ENCODE measurements at regions not wholly inside any gene's neighbourhood (a gene's known extent, or its start where the extent isn't known, plus 50 kb on each side); places are given as distances from the start of the nearest gene placed in this dataset.
"Not testable (repeated sequence)": the region's sequence is repeated elsewhere in the genome, so short reads cannot be mapped to it uniquely, and the experiment has no call there.

DNA sequence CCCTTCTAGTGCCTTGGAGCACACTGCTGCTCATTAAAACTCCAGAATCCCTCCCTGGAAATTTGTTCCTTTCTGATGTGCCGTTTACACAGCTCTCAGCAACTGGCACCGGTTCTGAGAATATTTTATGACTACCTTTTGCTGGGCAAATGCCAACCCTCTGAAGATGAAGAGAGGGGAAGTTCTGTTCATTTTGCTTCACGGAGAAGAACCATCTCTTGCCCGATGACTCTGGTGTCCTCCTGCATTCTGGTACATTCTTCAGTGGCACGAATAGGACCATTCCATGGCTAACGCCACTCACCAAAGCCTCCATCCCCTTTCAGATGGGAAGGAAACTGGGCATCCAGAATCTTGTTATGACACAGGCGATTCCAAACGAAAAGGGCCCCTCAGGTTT is 96.2 kb upstream of the SIM2 start:
- no peak for DNase-seq

DNA sequence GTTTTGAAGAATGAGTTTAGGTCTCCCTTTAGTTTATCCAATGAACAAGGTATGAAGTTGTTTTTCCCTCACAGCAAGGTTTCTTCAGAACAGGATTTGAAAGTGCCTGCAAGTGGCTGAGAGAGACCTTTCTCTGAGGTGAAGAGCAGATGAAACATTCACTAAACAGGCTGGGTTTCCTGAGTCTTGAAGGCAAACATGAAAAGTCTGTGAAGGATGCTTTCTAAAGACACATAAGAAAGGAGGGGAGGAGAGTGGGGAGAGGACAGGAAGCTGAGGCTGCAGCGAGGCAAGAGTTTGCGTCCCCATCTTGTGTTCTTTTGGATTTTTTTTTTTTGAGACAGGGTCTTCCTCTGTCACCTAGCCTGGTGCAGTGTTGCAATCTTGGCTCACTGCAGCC is 95.7 kb upstream of the SIM2 start:
- DNase-seq = no peak

DNA sequence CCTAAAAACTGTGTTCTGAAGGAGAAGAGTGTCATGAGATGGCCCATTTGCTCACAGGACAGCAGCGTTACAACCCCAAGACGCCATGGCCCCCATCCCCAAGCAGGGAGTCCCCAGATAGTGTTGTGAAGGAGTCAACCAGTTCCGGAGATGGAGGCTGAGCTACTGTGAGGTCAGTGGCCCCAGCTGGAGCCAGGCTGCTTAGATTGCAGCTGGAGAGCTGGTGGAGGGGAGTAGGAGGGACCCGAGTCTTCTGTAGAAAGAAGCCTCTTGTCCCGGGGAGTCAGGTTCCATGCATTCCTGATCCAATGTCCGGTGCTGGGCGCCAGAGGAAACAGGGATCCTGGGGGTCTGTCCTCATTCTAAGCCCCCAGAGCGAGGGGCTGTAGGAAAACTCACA is 93.5 kb upstream of the SIM2 start:
- DNase-seq = no peak

DNA sequence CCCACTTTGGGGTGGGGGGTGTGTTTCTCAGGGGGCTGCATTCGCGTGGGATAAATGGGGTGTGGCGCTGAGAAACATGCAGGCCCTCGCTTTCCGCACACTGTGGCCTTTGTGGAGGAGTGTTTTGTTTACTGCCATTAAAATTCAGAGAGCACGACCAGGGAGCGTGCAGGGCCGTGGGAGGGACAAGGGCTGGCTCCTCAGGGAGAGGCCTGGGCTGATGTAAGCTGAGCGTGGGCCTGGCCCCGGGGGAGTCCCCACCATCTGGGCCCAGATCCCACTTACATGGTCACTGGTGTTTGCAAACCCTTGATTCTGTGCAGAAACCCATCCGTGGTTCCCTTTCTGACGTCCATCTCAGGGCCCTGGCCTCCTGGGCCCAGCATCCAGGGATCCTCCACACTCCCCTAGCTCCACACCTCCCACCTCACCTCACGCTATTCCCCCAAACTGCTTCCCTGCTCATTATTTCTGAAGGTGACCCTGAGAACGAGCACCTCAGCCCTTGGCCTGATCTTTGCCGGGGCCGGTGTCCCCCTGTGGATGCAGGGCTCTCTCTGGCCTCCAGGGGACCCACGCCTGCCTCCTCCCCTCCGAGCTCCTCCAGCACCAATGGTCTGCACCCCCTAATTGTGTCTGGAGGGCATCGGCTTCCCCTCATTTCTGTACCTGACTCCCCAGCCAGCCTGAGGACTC is 92.5 kb upstream of the SIM2 start:
- DNase-seq = no peak

DNA sequence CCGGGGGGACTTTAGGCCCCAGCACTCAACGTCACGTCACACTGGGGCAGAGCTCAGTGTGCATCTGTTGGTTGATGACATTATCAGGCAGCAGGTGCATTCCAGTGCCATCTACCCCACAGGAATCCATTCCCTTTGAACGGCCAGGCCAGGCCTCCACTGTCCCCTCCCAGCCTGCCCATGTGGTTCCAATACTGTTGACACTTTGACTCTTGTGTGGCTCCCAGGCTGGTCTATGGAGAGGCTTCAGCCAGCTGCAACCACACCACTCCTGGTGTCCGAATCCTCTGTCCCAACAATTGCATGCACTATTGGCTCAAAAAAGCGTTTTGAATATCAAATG is 92.0 kb upstream of the SIM2 start:
- no peak for DNase-seq

DNA sequence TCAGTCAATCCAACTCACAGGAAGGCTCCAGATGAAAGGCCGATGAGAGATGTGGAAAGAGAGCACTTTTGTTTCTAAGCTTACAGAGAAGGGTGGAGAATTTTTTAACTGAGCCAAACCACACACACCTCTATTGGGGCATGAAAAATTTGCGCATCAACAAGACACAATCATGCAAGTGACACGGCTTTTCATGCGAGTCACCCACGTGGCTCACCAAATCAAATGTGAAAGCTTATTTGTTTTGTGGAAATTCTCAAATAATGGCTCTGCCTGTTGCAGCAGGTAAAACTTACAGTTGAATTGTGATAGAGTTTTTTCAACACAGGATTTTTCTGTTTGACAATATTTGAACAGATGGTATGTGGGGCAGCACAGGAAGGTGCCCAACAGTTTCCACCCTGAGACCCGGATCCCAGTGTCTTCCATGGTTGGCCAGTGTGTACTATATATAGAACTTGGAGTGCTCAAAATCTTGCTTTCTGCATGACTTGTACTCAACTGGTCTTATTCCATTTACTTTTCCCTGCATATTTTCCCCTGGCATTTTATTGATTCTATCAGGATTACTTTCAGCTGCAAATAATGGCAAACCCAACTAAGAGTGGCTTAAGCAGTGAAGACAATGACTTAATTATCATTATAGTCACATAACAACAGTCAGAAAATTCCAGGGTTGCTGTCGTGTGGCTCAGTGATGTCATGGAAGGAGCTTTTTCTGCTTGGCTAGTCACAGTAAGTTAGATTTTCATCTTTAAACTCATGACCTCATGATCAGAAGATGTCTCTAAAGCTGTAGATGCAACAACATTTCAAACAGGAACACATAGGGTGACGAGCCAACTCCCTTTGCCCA is 90.6 kb upstream of the SIM2 start:
- no peak for DNase-seq

DNA sequence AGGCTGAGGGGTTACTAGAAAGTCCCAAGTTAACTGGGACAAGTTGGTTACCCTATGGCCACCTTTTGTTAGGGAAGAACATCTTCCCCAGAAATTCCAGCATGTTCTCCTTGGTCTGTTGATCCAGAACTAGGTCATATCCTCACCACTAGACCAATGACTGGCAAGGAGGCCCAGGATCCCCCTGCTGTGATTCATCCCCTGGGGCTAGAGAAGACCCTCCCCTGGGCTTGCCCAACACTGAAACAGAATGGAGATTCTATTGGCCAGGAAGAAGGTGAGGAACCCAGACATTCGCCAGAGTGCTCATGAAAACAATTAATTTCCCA is 90.1 kb upstream of the SIM2 start:
- no peak for DNase-seq

DNA sequence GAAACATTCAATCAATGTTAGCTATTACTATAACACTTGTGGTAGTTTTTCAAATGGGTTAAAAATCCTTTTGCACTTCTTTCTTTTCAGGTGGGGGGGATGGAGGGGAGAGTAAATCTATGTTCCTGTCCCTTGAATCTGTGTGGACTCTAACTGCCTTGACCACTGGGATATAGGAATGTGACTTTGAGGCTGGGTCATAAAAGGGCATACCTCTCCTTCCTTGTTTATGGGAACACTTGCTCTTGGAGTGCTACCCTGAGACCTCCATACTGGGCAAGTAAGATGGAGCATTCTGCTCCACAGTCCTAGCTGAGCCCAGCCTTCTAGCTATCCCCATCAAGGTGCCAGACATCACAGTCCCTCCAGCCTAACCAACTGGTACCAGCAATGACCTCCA is 89.3 kb upstream of the SIM2 start:
- no peak for DNase-seq

DNA sequence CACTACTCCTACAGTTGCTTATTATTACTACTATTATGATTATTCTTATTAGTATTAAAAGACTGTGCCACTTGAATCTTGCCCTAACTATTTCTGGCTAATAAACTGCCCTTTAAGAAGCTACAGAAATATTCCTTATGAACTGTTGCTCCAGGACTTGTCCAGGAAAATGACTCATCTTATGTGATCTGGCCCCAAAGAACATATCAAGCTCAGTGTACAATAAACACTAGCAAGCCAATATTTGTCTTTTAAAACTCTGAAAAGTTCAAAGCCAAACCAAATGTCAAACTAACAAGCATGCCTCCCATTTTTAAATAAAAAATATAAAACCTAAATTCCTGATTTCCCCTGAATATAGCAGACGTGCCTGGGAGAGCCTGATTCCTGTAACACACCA is 88.7 kb upstream of the SIM2 start:
- DNase-seq = no peak

DNA sequence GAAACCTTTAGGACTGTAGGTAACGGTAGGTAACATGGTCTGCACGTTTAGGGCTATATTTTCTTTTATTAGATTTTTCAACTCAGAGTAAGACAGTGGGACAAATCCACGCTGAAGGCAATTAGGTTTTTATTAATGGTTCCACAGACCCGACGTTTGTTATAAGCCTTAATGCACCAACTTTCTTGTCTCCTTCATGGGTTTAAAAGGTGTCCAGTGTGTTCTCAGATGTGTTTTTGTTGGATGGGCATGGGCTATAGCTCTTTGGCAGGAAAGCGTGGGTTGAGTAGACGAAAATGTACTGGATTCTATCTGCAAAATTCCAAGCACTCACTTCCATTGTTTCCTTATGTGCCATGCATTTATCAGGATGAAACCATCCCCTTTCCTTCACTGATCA is 88.0 kb upstream of the SIM2 start:
- no peak for DNase-seq

DNA sequence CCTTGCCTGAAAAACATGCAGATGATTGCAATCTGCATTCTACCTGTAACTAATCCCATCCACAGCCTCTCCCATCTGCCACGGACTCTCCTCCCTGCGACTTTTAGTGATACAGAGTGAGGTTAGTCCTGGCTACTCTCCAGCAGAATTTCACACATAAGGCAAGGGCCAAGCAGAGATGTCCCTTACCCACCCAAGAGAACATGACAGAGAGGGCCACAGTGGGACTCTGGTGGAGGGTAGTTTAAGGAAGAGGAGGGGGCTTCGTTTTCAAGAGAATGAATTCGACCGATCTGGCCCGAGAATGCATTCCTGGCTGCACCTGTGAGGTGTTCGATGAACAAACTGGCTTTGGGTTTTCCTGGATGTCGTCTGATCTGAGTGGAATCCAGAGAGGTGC is 87.5 kb upstream of the SIM2 start:
- DNase-seq = no peak

DNA sequence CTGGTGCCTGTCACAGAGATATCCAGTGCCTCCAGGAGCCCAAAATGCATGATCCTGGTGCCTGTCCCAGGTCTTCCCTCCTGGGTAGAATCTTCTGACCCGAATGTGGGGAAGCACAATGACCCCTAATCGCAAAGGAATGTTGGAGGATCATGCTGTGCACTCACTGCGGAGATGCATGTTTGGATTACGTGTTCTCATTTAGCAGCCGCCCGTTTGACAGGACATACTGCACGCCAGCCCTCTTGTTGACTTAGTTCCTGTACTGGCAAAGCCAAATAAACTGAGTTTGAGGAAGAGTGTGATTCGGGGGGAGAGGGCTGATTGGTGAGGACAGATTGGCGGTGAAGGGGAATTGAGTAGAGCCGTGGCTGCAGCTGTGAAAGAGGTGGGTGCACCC is 85.9 kb upstream of the SIM2 start:
- DNase-seq = no peak

DNA sequence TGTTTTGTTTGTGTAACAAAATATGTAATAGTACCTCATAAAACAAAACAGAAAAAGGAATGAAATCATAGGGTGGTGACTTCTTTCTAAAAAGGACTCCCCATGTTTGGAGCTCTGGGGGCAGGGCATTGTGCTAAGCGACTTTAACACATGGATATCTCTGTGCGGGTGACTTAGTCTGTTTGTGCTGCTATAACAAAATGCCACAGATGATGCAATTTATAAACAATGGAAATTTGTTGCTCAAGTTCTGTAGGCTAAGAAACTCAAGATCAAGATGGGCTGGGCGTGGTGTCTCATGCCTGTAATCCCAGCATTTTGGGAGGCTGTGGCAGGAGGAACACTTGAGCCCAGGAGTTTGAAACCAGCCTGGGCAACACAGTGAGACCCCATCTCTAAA is 85.4 kb upstream of the SIM2 start:
- no peak for DNase-seq

DNA sequence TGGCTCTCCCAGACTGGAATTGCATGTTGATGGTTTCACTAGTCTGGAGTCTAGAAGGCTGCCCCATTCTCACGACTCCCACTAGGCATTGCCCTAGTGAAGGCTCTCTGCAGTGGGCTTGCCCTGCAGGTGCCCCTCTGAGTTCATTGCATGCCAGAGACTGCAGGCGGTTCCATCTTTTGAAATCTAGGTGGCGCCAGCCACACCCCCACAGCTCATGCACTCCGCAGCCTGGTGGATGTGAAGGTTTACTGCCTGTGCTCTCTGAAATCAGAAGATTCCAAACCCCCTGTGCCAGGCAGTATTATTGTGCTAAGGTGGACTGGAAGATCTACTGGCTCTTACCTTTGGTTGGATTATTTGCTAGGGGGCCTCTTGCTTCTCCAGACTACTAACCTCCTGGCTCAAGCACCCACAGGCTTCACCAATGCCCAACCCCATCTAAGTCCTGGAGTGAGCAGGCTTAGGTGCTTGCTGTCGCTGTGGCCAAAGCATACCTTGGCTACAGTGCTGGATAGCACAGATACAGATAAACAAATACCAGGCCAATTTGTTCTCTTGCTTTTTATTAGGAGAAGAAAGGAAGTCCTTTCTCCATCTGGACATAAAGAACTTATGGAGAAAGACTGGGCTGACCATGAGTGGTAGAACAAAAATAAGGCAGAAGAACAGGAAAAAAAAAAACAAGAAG is 83.5 kb upstream of the SIM2 start:
- DNase-seq = no peak

DNA sequence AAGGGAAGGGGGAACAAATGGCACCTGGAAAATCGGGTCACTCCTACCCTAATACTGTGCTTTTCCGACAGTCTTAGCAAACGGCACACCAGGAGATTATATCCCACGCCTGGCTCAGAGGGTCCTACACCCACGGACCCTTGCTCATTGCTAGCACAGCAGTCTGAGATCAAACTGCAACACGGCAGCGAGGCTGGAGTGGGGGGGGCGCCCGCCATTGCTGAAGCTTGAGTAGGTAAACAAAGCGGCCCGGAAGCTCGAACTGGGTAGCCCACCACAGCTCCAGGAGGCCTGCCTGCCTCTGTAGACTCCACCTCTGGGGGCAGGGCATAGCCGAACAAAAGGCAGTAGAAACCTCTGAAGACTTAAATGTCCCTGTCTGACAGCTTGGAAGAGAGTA is 82.1 kb upstream of the SIM2 start:
- not testable (repeated sequence) for DNase-seq

DNA sequence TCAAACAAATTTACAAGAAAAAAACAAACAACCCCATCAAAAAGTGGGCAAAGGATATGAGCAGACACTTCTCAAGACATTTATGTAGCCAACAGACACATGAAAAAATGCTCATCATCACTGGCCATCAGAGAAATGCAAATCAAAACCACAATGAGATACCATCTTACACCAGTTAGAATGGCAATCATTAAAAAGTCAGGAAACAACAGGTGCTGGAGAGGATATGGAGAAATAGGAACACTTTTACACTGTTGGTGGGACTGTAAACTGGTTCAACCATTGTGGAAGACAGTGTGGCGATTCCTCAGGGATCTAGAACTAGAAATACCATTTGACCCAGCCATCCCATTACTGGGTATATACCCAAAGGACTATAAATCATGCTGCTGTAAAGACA is 77.1 kb upstream of the SIM2 start:
- not testable (repeated sequence) for DNase-seq

DNA sequence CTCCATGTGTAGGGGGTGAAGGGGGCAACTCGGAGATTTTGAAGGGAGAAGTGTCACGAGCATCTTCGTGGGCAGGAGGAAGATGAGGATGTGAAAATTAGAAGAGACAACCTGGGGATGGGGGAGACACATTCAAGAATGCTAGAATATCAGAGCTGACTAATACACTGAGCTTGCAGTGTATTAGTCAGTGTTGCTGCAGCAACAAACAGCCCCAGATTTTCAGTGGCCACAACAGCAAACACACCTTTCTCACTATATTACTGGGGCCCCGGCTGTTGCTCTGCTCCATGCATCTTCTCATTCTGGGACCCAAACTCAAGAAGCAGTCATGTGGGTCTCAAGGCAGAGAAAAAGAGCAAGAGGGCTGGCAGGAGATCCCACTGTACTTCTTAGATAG is 74.8 kb upstream of the SIM2 start:
- DNase-seq = no peak

DNA sequence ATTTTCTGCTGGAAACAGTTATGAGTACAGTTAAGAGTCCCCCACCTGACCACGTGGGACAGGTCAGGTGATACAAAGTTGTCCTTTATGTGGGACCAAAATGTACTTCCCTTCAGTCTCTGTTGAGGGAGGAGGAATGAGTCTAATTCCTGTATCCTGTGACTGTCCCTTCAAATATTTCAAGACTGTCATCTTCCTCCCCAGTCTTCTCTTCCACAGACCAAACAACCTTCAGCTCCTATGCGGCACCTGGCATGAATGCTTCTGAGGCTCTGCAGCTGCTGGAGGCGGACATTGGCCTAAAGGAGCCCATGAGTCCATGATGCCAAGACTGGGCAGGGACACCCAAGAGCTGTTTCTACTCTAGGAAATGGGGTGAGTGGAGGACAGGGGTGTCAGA is 72.1 kb upstream of the SIM2 start:
- no peak for DNase-seq

DNA sequence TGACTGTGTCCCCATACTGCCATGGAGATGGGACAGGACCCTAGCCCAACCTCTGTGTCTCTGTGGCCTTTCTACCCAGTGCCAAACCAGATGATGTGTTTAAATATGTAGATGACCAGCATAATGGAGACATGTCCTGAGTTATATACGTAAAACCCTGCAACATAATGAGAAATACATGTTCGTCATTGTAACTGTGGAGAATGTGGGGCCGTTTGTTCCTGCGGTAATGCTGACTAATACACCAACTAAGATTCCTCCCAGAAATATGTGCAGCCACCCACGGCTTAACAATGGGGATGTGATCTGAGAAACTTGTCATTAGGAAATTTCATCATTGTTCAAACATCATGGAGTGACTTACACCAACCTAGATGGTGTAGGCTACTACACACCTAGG is 71.7 kb upstream of the SIM2 start:
- DNase-seq = no peak

DNA sequence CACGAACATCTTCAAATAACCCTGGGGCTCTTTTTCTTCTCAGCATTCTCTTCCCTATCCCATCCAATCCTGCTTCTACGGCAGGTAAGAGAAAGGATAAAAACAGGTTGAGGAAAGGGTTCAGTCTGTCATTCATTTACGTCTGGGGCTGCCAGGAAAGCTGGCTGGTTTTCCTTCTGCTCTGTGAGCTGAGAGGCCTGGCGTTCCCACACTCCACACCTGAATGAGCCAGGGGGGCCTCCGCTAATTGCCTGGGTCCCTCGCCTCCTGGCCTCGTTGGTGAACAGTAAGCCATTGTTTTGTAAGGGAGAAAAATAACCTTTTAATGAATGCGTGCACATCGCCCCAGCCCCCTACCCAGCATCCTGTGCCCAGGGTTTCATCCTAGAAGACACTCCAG is 70.8 kb upstream of the SIM2 start:
- DNase-seq = no peak

DNA sequence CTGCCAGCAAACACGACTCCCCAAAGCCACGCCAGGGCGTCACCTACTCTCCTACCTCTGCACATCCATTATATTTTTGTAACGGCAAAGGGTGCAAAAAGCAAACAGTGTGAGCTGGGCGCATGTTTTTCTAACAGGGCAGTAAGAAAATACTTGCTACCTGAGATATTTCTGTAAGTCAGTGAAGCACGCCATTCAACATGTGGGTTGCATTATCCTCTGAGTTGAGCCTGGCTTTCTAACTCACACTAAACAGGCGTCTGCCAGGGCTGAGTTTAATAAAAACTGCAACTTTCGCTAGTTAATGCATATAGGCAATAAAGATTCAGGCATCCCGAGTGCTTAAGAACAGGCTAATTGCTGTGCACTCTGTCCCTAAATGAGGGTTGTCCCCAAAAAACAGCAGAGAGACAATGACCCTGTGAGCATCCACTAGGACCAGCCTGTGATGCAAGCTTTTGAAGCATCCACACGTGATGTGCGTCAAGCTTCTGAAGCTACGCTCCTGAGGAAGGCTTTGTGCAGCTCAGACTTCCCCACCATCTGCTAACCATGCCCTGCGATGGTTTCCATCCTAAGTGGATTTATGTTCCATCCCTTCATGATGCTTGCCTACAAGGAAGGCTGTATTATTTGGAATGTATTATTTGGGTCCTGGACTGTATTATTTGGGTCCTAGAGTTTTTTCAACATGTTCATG is 70.0 kb upstream of the SIM2 start:
- no peak for DNase-seq

DNA sequence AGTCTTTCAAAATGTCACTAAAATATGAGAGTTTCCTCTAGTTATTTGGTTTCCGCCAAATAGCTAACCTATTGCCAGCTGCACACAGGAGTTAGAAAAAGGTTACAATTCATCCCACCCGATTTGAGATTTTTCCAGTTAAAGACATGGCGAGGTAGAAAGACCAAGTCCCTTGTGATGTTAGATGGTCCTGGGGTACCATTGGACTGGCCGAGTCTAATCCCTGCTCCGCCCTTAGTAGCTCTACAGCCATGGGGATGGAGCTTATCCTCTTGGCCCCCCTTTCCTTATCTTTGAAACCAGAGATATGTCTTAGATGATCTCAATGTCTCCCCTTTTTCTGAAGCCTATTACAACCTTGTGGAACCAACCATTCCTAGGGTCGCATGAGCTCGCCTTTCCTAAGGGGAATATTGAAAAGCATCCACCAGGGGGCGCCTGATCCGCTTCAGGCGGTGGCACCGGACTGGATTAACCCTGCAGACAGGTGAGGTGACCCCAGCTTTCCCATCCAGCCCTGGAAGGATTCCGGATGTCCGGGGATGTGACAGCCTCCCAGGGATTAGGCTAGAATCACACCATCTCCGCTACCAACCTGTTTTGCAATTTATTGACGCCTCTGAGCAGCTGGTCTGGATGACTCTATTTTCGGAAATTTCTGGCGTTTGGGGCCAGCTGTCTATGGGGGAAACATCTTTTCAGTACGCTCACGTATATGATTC is 68.3 kb upstream of the SIM2 start:
- DNase-seq = peak; percentile 55 to 63

DNA sequence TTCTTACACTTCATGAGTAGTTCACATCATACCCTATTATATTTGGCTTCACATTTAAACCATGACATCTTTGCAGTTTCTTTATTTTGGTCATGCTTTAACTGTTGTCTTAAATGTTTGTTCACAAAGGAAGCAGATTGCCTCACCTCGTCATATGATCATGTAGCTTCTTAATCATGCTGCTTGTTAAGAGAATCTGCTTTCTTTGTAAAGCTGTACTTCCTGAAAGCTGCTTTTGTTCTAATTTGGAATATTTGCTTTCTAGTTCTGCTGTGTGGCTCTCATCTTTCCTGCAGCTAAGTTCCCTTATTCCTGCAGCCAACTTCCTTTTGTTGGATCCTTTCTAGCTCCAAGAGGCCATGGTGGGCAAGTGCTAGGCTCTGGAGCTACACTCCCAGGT is 62.9 kb upstream of the SIM2 start:
- no peak for DNase-seq
